GM23338 (cell line): ENCODE measurements at regions not wholly inside any gene's neighbourhood (a gene's known extent, or its start where the extent isn't known, plus 50 kb on each side); places are given as distances from the start of the nearest gene placed in this dataset.

ENCODE experiments used
- ATAC-seq: fragments of 200-7000 bp; cut with Tn5 transposase; 3 replicates; pipeline ENCODE4 v1.9.1; 2020
- DNase-seq: peaks from one replicate; pipeline ENCODE4 v3.0.0-alpha.2; 2015; ENCODE audit warnings: low spot score
- H2AFZ ChIP-seq: fragments of 200-600 bp; sonication (generic); 2 replicates; pipeline ENCODE4 v1.8.0; 2016; ENCODE audit warnings: antibody characterized with exemption, mild to moderate bottlenecking, moderate library complexity
- H3F3A ChIP-seq: fragments of 200-600 bp; sonication (generic); replicated peaks from 2 replicates; pipeline ENCODE4 v1.8.0; 2017; ENCODE audit warnings: antibody characterized with exemption, mixed run types, low read depth
- H3K27ac ChIP-seq: fragments of 200-600 bp; sonication (generic); 2 replicates; pipeline ENCODE4 v1.6.1; 2016; ENCODE audit warnings: low read depth
- H3K27me3 ChIP-seq: fragments of 200-600 bp; sonication (generic); 2 replicates; pipeline ENCODE4 v1.8.0; 2016; ENCODE audit warnings: mild to moderate bottlenecking, mixed run types, moderate library complexity; ENCODE audit not compliant: insufficient read depth
- H3K36me3 ChIP-seq: fragments of 200-600 bp; sonication (generic); 2 replicates; pipeline ENCODE4 v1.8.0; 2016; ENCODE audit warnings: mild to moderate bottlenecking; ENCODE audit not compliant: insufficient read depth
- H3K4me1 ChIP-seq: fragments of 200-600 bp; sonication (generic); 2 replicates; pipeline ENCODE4 v1.8.0; 2016; ENCODE audit warnings: mild to moderate bottlenecking, moderate library complexity; ENCODE audit not compliant: insufficient read depth
- H3K4me2 ChIP-seq: fragments of 200-600 bp; sonication (generic); 2 replicates; pipeline ENCODE4 v1.7.1; 2017; ENCODE audit warnings: mixed run types
- H3K4me3 ChIP-seq: fragments of 200-600 bp; sonication (generic); 2 replicates; pipeline ENCODE4 v1.6.1; 2016; ENCODE audit warnings: mixed run types
- H3K79me2 ChIP-seq: fragments of 200-600 bp; sonication (generic); replicated peaks from 2 replicates; pipeline ENCODE4 v1.8.0; 2017; ENCODE audit warnings: mild to moderate bottlenecking; ENCODE audit not compliant: insufficient read depth
- H3K9me2 ChIP-seq: fragments of 200-600 bp; sonication (generic); 2 replicates; pipeline ENCODE4 v1.8.0; 2017; ENCODE audit not compliant: insufficient read depth
- H4K20me1 ChIP-seq: fragments of 200-600 bp; sonication (generic); replicated peaks from 2 replicates; pipeline ENCODE4 v1.8.0; 2017; ENCODE audit warnings: mild to moderate bottlenecking; ENCODE audit not compliant: insufficient read depth
- H3K27ac Mint-ChIP-seq: 2 replicates; pipeline ENCODE4 v1.8.0; 2020; ENCODE audit warnings: inconsistent platforms, mild to moderate bottlenecking, moderate library complexity, mixed read lengths
- H3K27me3 Mint-ChIP-seq: 3 replicates; pipeline ENCODE4 v1.8.0; 2022; ENCODE audit warnings: low read depth, mild to moderate bottlenecking, moderate library complexity, mixed read lengths, inconsistent platforms; ENCODE audit not compliant: insufficient read depth, poor library complexity
- H3K36me3 Mint-ChIP-seq: 3 replicates; pipeline ENCODE4 v1.8.0; 2021; ENCODE audit warnings: low read depth, mild to moderate bottlenecking, inconsistent platforms, moderate library complexity, mixed read lengths
- H3K4me1 Mint-ChIP-seq: 3 replicates; pipeline ENCODE4 v1.8.0; 2020; ENCODE audit warnings: mild to moderate bottlenecking, inconsistent platforms, mixed read lengths
- H3K4me3 Mint-ChIP-seq: 3 replicates; pipeline ENCODE4 v1.8.0; 2021; ENCODE audit warnings: moderate library complexity, mild to moderate bottlenecking, inconsistent platforms, mixed read lengths
- H3K9me3 Mint-ChIP-seq: 3 replicates; pipeline ENCODE4 v1.8.0; 2020; ENCODE audit warnings: moderate library complexity, mild to moderate bottlenecking, inconsistent platforms, mixed read lengths
- CREB1 ChIP-seq: fragments of 250-450 bp; sonication (Bioruptor Pico); IDR thresholded peaks from 2 replicates; pipeline ENCODE4 v1.5.0; 2020; ENCODE audit warnings: low read depth, mild to moderate bottlenecking, moderate library complexity
- ETS1 ChIP-seq: IDR thresholded peaks from 2 replicates; pipeline ENCODE4 v1.6.1; 2016; ENCODE audit warnings: antibody characterized with exemption
- EZH2 ChIP-seq: fragments of 200-600 bp; sonication (generic); IDR thresholded peaks from one replicate; pipeline ENCODE4 v1.8.0; 2017; ENCODE audit warnings: antibody characterized with exemption, mild to moderate bottlenecking, low read depth; ENCODE audit not compliant: unreplicated experiment
- EZH2phosphoT487 ChIP-seq: fragments of 200-600 bp; sonication (generic); IDR thresholded peaks from one replicate; pipeline ENCODE4 v1.8.1; 2018; ENCODE audit warnings: antibody characterized with exemption; ENCODE audit not compliant: unreplicated experiment
- JUNB ChIP-seq: IDR thresholded peaks from one replicate; pipeline ENCODE4 v1.6.1; 2016; ENCODE audit warnings: antibody characterized with exemption; ENCODE audit not compliant: unreplicated experiment
- NANOG ChIP-seq: IDR thresholded peaks from 2 replicates; pipeline ENCODE4 v1.6.1; 2016; ENCODE audit warnings: antibody characterized with exemption, borderline replicate concordance
- POLR2AphosphoS5 ChIP-seq: IDR thresholded peaks from 2 replicates; pipeline ENCODE4 v1.6.1; 2016; ENCODE audit warnings: antibody characterized with exemption, low read depth
- STAT1 ChIP-seq: IDR thresholded peaks from one replicate; pipeline ENCODE4 v1.6.1; 2016; ENCODE audit warnings: antibody characterized with exemption; ENCODE audit not compliant: unreplicated experiment
- ZNF114 ChIP-seq: fragments of 250-450 bp; sonication (Bioruptor Pico); IDR thresholded peaks from 2 replicates; pipeline ENCODE4 v1.5.0; 2020; ENCODE audit warnings: mild to moderate bottlenecking, moderate library complexity
- ZNF331 ChIP-seq: fragments of 250-450 bp; sonication (Bioruptor Pico); IDR thresholded peaks from 2 replicates; pipeline ENCODE4 v1.5.0; 2020; ENCODE audit warnings: low read depth, mild to moderate bottlenecking, moderate library complexity
- ZNF462 ChIP-seq: fragments of 250-450 bp; sonication (Bioruptor Pico); IDR thresholded peaks from 2 replicates; pipeline ENCODE4 v1.5.0; 2020; ENCODE audit warnings: mild to moderate bottlenecking, moderate library complexity
- TF ChIP-seq, protein P1 (sequence below), 2 experiments: fragments of 200-600 bp in 1 of 2; sonication (generic) in 1 of 2; conservative IDR thresholded peaks; 2 replicates each; pipeline versions ENCODE4 v1.5.1 to v1.6.1; 2016 to 2017; ENCODE audit warnings: antibody characterized with exemption in 2 of 2, low read depth in 2 of 2, mild to moderate bottlenecking in 2 of 2, moderate library complexity in 1 of 2
- TF ChIP-seq, protein P2 (sequence below): IDR thresholded peaks from one replicate; pipeline ENCODE4 v1.6.1; 2018; ENCODE audit warnings: antibody characterized with exemption; ENCODE audit not compliant: unreplicated experiment

- H3K36me3 ChIP-seq: no peaks in the 10 kb centered on the region
- Mint-ChIP-seq H3K4me1 (peaks cover 7% of the 10 kb centered on the region; the same call in 2 of the 3 replicates), H3K36me3 (no peaks in the 10 kb centered on the region), H3K4me3 (no peak overlapping the region), H3K9me3 (no peaks in the 10 kb centered on the region), H3K27me3 (peaks cover 6% of the 10 kb centered on the region), H3K27ac (no peak overlapping the region)
- TF ChIP-seq ZNF114 (CRISPR knock-in tag): no peak
- TF ChIP-seq, protein P1, sequence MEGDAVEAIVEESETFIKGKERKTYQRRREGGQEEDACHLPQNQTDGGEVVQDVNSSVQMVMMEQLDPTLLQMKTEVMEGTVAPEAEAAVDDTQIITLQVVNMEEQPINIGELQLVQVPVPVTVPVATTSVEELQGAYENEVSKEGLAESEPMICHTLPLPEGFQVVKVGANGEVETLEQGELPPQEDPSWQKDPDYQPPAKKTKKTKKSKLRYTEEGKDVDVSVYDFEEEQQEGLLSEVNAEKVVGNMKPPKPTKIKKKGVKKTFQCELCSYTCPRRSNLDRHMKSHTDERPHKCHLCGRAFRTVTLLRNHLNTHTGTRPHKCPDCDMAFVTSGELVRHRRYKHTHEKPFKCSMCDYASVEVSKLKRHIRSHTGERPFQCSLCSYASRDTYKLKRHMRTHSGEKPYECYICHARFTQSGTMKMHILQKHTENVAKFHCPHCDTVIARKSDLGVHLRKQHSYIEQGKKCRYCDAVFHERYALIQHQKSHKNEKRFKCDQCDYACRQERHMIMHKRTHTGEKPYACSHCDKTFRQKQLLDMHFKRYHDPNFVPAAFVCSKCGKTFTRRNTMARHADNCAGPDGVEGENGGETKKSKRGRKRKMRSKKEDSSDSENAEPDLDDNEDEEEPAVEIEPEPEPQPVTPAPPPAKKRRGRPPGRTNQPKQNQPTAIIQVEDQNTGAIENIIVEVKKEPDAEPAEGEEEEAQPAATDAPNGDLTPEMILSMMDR (conservative IDR thresholded peaks at IDR 0.05; ENCODE audit: low read depth in 2 of 2): no peak
- TF ChIP-seq, protein P2, sequence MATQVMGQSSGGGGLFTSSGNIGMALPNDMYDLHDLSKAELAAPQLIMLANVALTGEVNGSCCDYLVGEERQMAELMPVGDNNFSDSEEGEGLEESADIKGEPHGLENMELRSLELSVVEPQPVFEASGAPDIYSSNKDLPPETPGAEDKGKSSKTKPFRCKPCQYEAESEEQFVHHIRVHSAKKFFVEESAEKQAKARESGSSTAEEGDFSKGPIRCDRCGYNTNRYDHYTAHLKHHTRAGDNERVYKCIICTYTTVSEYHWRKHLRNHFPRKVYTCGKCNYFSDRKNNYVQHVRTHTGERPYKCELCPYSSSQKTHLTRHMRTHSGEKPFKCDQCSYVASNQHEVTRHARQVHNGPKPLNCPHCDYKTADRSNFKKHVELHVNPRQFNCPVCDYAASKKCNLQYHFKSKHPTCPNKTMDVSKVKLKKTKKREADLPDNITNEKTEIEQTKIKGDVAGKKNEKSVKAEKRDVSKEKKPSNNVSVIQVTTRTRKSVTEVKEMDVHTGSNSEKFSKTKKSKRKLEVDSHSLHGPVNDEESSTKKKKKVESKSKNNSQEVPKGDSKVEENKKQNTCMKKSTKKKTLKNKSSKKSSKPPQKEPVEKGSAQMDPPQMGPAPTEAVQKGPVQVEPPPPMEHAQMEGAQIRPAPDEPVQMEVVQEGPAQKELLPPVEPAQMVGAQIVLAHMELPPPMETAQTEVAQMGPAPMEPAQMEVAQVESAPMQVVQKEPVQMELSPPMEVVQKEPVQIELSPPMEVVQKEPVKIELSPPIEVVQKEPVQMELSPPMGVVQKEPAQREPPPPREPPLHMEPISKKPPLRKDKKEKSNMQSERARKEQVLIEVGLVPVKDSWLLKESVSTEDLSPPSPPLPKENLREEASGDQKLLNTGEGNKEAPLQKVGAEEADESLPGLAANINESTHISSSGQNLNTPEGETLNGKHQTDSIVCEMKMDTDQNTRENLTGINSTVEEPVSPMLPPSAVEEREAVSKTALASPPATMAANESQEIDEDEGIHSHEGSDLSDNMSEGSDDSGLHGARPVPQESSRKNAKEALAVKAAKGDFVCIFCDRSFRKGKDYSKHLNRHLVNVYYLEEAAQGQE: no peak
- TF ChIP-seq POLR2AphosphoS5: no peak
- no peak for TF ChIP-seq ETS1
- no peak for TF ChIP-seq EZH2phosphoT487
- TF ChIP-seq ZNF331 (CRISPR knock-in tag): no peak
- TF ChIP-seq JUNB: no peak
- TF ChIP-seq NANOG: no peak
- no peak for TF ChIP-seq CREB1
- TF ChIP-seq ZNF462 (CRISPR knock-in tag): no peak
- TF ChIP-seq EZH2: no peak
- TF ChIP-seq STAT1: no peak
- no peak for ATAC-seq
- no peaks in the 10 kb centered on the region for H4K20me1 ChIP-seq
- no peaks in the 10 kb centered on the region for H3K79me2 ChIP-seq
- no peak overlapping the region for H3K27ac ChIP-seq
- H3K27me3 ChIP-seq: no peaks in the 10 kb centered on the region
- H3K4me2 ChIP-seq: no peak overlapping the region
- H3K4me3 ChIP-seq: no peak overlapping the region
- no peak for DNase-seq
- H3K4me1 ChIP-seq: no peaks in the 10 kb centered on the region
- H3F3A ChIP-seq: no peaks in the 10 kb centered on the region
- H2AFZ ChIP-seq: no peak overlapping the region
- no peaks in the 10 kb centered on the region for H3K9me2 ChIP-seq
Observed at GRCh38 chr11:119529063-119529845, 106.3 kb upstream of the THY1 start.
